ENCODE measurements at regions not wholly inside any gene's neighbourhood (a gene's known extent, or its start where the extent isn't known, plus 50 kb on each side); places are given as distances from the start of the nearest gene placed in this dataset.
A peak's percentile ranks its signal among the peaks of the same experiment; 100 is the strongest.
"Not testable (repeated sequence)": the region's sequence is repeated elsewhere in the genome, so short reads cannot be mapped to it uniquely, and the experiment has no call there.

DNA sequence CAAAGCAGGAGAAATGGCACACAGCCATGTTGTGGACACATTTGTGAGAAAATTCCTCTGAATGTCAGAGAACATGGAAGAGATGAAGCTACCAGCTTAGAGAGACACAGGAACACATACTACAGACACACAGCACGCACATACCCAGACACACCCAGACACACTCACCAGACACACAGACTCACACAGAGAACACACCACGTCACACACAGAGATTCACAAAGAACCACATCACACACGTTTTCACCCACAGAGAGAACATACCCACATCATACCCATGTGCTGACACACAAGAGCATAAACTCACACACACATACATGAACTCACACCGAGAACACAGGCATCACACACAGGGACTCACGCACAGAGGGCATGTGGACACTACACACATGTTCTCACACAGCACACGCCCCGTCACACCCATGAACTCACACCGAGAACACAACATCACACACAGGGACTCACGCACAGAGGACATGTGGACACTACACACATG lies 124.9 kb downstream of the METRNL start:
- no peak for DNase-seq

DNA sequence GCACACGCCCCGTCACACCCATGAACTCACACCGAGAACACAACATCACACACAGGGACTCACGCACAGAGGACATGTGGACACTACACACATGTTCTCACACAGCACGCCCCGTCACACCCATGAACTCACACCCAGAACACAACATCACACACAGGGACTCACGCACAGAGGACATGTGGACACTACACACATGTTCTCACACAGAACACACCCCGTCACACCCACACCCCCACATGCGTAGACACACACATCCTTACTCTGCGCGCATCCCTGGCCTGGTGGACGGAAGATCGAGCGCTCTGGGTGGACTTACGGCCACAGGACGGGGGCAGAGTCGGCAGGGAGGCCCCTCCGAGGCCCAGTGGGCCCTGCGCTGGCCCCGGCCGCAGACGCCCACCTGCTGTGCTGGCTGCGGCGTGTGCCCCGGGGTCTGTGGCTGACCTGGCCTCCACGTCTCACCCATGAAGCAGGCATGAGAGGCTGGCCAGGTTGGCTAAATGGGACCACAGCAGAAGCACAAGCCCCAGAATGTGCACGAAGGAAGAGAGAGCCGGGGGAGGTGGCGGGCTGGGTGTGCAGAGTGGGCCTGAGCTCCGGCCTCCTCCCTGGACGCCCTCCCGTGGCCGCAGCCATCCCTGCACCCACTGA lies 125.5 kb downstream of the METRNL start:
- not testable (repeated sequence) for DNase-seq

DNA sequence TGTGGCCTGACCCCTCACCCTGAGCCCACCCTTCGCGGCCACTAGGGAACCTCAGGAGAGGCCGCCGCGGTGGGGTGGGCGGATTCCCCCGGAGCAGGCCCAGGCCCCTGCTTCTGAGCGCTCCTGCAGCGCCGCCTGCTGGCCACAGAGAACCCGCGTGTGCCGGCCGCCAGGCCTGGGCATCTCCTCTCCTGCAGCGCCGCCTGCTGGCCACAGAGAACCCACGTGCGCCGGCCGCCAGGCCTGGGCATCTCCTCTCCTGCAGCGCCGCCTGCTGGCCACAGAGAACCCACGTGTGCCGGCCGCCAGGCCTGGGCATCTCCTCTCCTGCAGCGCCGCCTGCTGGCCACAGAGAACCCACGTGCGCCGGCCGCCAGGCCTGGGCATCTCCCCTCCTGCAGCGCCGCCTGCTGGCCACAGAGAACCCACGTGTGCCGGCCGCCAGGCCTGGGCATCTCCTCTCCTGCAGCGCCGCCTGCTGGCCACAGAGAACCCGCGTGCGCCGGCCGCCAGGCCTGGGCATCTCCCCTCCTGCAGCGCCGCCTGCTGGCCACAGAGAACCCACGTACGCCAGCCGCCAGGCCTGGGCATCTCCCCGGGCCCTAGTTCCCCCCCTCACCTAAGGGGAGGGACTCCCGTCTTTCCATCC lies 126.1 kb downstream of the METRNL start:
- DNase-seq, result peak; percentile 38 to 54 (median 51)

DNA sequence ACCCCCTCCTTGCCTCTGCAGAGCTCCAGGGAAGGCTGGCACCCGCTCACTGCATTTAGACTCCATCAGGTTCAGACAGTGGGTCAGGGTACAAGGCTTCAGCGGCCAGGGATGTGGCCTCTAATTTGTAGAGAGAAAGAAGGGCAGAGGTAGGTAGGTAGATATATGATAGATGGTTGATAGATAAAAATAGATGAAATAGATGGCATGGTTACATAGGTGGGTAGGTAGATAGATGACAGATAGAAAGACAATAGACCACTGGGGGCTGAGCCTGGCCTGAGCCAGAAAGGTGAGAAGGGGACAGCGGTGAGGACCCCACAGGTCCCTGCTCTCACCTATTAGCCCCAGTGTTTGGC lies 126.6 kb downstream of the METRNL start:
- not testable (repeated sequence) for DNase-seq

DNA sequence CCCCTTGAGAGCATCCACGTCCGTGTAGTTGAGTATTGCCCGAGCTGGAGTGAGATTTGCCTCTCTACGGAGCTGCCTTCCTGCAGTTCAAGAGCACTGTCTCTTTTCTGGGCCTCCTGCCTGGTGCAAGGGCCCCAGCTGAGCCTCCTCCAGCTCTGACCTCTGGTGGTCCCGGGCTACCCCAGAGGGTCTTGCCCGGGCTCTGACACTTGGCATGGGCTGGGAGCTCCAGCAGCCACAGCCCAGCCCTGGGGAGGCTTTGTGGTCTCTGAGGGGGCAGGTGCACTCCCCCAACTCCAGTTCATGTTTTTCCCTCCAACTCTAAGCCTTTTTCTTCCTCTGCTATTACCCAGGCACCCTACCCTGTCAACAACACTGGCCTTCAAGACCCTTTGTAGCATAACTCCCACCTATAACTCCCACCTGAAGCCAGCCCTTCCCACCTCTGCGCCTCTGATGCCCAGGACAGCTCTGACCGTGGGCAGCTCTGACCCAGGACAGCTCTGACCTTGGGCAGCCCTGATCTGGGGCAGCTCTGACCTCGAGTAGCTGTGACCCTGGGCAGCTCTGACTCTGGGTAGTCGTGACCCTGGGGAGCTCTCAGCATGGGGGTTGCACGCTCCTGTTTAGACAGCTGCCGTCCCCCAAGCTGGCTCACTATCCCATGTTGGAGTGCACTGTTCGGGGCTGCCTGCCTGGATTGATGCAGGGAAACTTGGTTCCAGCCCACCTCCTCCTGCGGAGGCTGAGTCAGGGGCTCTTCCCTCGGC lies 127.6 kb downstream of the METRNL start:
- not testable (repeated sequence) for DNase-seq

DNA sequence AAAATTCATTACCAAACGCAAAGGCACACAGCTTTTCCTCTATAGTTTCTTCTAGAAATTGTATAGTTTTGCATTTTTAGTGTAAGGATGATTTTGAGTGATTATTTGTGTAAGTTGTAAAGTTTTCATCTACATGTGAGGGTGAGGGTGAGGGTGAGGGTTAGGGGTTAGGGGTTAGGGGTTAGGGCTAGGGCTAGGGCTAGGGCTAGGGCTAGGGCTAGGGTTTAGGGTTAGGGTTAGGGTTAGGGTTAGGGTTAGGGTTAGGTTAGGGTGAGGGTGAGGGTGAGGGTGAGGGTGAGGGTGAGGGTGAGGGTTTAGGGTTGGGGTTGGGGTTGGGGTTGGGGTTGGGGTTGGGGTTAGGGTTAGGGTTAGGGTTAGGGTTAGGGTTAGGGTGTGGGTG lies 167.6 kb downstream of the METRNL start:
- not testable (repeated sequence) for DNase-seq

Measured in activated CD4-positive, CD25-positive, alpha-beta regulatory T cell (primary cell).